ENCODE measurements at regions not wholly inside any gene's neighbourhood (a gene's known extent, or its start where the extent isn't known, plus 50 kb on each side); places are given as distances from the start of the nearest gene placed in this dataset.

DNA sequence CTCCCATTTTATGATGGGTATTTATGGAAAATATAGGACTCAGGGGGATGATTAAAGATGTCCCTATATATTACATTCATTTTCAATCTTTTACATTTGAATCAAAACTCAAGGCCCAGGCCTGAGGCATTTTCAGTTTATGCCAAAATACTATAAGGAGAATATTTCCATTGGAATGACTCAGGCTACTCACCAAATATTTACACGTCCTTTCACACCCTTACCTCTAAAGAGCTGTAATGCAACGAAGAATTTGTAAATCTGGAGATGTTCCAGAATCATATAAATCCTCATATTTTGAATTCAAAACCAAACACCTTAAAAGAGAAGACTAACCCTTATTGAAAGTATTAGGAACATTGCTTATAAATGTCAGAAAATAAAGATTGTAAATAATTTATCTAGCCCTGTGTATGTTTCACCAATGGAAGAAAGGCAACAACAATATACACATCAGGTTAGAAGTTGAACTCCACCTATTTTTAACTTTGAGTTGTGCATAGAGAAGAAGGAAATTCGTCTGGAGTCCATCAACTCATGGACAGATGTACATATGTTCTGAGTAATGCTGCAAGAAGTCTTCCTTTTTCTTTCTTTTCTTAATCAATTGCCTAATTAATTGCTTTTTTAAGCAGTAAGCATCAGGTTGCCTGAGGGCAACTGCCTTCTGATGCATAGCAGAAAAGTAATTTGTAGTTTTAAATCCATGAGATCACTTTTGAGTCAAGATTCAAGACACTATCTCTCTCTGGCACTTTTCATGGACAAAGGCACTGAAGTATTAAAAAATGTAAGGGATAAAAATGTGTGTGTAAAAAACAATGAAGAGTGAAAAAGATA, 579.3 kb upstream of the RGMB start:
- no peak overlapping the region for H3K4me2 ChIP-seq (replicated peaks; ENCODE audit: extremely low read depth, low read length, poor library complexity, severe bottlenecking)
- no peaks in the 10 kb centered on the region for H3K9me3 ChIP-seq (replicated peaks in 1 of 2; ENCODE audit: control insufficient read depth in 1 of 2, insufficient read depth in 1 of 2, low read length in 2 of 2)
- no peak overlapping the region for H3K4me3 ChIP-seq (replicated peaks in 1 of 3; ENCODE audit: low read depth in 2 of 3, low read length in 3 of 3)
- H3K9ac ChIP-seq (ENCODE audit: insufficient read depth, low read length, poor library complexity, severe bottlenecking), result no peak overlapping the region
- H4K20me1 ChIP-seq (ENCODE audit: insufficient read depth, low read length), result no peaks in the 10 kb centered on the region
- DNase-seq, result no peak
- H3K27me3 ChIP-seq (ENCODE audit: control insufficient read depth in 2 of 2, insufficient read depth in 2 of 2, low read length in 2 of 2), result no peaks in the 10 kb centered on the region
- H3K27ac Mint-ChIP-seq, result no peak overlapping the region
- H3K4me3 Mint-ChIP-seq, result no peak overlapping the region
- no peaks in the 10 kb centered on the region for H3K4me1 ChIP-seq (ENCODE audit: control insufficient read depth in 1 of 2, insufficient read depth in 2 of 2, low read length in 2 of 2)
- no peaks in the 10 kb centered on the region for H3K79me2 ChIP-seq (ENCODE audit: insufficient read depth, low read length)
- peaks cover 0 to 5% (median 3%) of the 10 kb centered on the region in 7 donors for H3K9me3 Mint-ChIP-seq
- H2AFZ ChIP-seq (ENCODE audit: insufficient read depth, low read depth, low read length, poor library complexity, severe bottlenecking), result no peak overlapping the region
- H3K4me1 Mint-ChIP-seq, result no peaks in the 10 kb centered on the region
- intact Hi-C loops (cut with micrococcal nuclease), result no loop called here
- H3K36me3 Mint-ChIP-seq, result no peaks in the 10 kb centered on the region
- H3K27ac ChIP-seq (ENCODE audit: low read depth in 1 of 2, low read length in 2 of 2), result no peak overlapping the region
- no peaks in the 10 kb centered on the region for H3K36me3 ChIP-seq (replicated peaks in 1 of 2; ENCODE audit: control insufficient read depth in 1 of 2, insufficient read depth in 2 of 2, low read length in 2 of 2)
- no peaks in the 10 kb centered on the region for H3K27me3 Mint-ChIP-seq (ENCODE audit: low read depth in 3 of 3)
- TF ChIP-seq, protein P1, sequence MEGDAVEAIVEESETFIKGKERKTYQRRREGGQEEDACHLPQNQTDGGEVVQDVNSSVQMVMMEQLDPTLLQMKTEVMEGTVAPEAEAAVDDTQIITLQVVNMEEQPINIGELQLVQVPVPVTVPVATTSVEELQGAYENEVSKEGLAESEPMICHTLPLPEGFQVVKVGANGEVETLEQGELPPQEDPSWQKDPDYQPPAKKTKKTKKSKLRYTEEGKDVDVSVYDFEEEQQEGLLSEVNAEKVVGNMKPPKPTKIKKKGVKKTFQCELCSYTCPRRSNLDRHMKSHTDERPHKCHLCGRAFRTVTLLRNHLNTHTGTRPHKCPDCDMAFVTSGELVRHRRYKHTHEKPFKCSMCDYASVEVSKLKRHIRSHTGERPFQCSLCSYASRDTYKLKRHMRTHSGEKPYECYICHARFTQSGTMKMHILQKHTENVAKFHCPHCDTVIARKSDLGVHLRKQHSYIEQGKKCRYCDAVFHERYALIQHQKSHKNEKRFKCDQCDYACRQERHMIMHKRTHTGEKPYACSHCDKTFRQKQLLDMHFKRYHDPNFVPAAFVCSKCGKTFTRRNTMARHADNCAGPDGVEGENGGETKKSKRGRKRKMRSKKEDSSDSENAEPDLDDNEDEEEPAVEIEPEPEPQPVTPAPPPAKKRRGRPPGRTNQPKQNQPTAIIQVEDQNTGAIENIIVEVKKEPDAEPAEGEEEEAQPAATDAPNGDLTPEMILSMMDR (IDR thresholded peaks at IDR 0.05), result no peak
- WGBS (ENCODE audit: insufficient coverage), result no CpG with 5 or more reads among the region's 3 CpGs

DNA sequence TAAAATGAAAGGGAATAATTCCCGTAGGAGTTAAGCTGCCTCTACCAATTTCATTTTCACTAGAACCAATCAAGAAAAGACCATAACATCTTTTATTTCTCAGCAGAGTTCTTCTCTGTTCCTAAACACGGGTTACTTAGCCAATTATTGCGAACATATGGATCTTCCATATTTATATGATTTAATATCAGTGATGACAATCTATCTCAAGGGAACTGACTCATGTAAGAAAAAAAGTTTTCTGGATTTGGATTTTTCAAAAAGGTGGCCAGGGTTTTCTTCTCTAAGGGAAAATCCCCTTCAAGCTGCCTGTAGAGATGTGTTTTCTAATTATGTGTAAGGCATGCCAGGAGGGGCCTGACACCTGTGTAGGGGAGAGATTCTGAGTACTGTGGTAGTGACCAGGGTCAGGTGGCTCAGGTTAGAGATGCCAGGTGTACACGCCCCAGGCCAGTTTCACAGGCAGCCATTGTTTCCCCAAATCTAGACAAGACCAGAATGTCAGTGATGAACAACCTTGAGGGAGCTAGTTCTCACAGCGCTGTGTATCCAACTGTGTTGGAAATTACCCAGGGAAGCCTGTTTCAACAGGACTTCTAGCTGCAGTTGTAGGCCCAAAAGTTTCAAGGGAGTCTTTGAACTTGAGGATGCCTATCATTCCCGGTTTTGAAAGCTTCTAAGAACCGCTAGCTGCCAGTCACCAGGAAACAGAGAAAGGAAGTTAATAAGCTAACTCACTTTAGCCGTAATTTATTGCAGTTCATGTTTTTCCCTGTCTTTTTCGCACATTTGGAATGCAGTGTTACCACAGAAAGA, 572.5 kb upstream of the RGMB start:
- Mint-ChIP-seq H3K27ac (no peak overlapping the region), H3K9me3 (peaks cover 0 to 2% (median 2%) of the 10 kb centered on the region in 7 donors), H3K4me3 (no peak overlapping the region), H3K4me1 (no peaks in the 10 kb centered on the region), H3K36me3 (no peaks in the 10 kb centered on the region), H3K27me3 (ENCODE audit: low read depth in 3 of 3) (no peaks in the 10 kb centered on the region)
- no peak overlapping the region for H3K4me2 ChIP-seq (replicated peaks; ENCODE audit: extremely low read depth, low read length, poor library complexity, severe bottlenecking)
- no peak overlapping the region for H2AFZ ChIP-seq (ENCODE audit: insufficient read depth, low read depth, low read length, poor library complexity, severe bottlenecking)
- no peak overlapping the region for H3K4me3 ChIP-seq (replicated peaks in 1 of 3; ENCODE audit: low read depth in 2 of 3, low read length in 3 of 3)
- WGBS (ENCODE audit: insufficient coverage), result 42% methylated on average over 5 of the region's 9 CpGs
- no peaks in the 10 kb centered on the region for H4K20me1 ChIP-seq (ENCODE audit: insufficient read depth, low read length)
- intact Hi-C loops (cut with micrococcal nuclease), result no loop called here
- H3K79me2 ChIP-seq (ENCODE audit: insufficient read depth, low read length), result no peaks in the 10 kb centered on the region
- H3K4me1 ChIP-seq (ENCODE audit: control insufficient read depth in 1 of 2, insufficient read depth in 2 of 2, low read length in 2 of 2), result no peaks in the 10 kb centered on the region
- no peaks in the 10 kb centered on the region for H3K36me3 ChIP-seq (replicated peaks in 1 of 2; ENCODE audit: control insufficient read depth in 1 of 2, insufficient read depth in 2 of 2, low read length in 2 of 2)
- TF ChIP-seq, protein P1 (IDR thresholded peaks at IDR 0.05), result no peak
- no peaks in the 10 kb centered on the region for H3K27me3 ChIP-seq (ENCODE audit: control insufficient read depth in 2 of 2, insufficient read depth in 2 of 2, low read length in 2 of 2)
- no peak overlapping the region for H3K9ac ChIP-seq (ENCODE audit: insufficient read depth, low read length, poor library complexity, severe bottlenecking)
- no peak for DNase-seq
- no peaks in the 10 kb centered on the region for H3K9me3 ChIP-seq (replicated peaks in 1 of 2; ENCODE audit: control insufficient read depth in 1 of 2, insufficient read depth in 1 of 2, low read length in 2 of 2)
- no peak overlapping the region for H3K27ac ChIP-seq (ENCODE audit: low read depth in 1 of 2, low read length in 2 of 2)
